OCI-M1 (cell line): ENCODE measurements at regions not wholly inside any gene's neighbourhood (a gene's known extent, or its start where the extent isn't known, plus 50 kb on each side); places are given as distances from the start of the nearest gene placed in this dataset.
A peak's percentile ranks its signal among the peaks of the same experiment; 100 is the strongest.
"Not testable (repeated sequence)": the region's sequence is repeated elsewhere in the genome, so short reads cannot be mapped to it uniquely, and the experiment has no call there.

Experiments
- DNase-seq: peaks from one replicate; lab custom pipeline; 2025; lab: John Stamatoyannopoulos, UW

- DNase-seq = no peak
Measured at GRCh38 chr2:84217456-84217855, 241.6 kb downstream of the SUCLG1 start.

- DNase-seq = no peak
Measured at GRCh38 chr2:84214455-84214854, 244.6 kb downstream of the SUCLG1 start.

GRCh38 chr2:84212611-84213314 lies 246.3 kb downstream of the SUCLG1 start:
- DNase-seq = no peak

- no peak for DNase-seq
Measured at GRCh38 chr2:84209941-84210340, 249.1 kb downstream of the SUCLG1 start.

- DNase-seq = no peak
Measured at GRCh38 chr2:84204995-84205394, 254.1 kb downstream of the SUCLG1 start.

GRCh38 chr2:84202166-84202565 lies 256.9 kb downstream of the SUCLG1 start:
- DNase-seq = no peak

- DNase-seq = peak; percentile 17
Measured at GRCh38 chr2:84201158-84201557, 257.9 kb downstream of the SUCLG1 start.

GRCh38 chr2:84197901-84198300 lies 261.2 kb downstream of the SUCLG1 start:
- no peak for DNase-seq

GRCh38 chr2:84194949-84195644 lies 264.0 kb downstream of the SUCLG1 start:
- DNase-seq = no peak

GRCh38 chr2:84194181-84194580 lies 264.9 kb downstream of the SUCLG1 start:
- no peak for DNase-seq

- no peak for DNase-seq
Measured at GRCh38 chr2:84187258-84187657, 271.8 kb downstream of the SUCLG1 start.

- no peak for DNase-seq
Measured at GRCh38 chr2:84181927-84182326, 277.2 kb downstream of the SUCLG1 start.

- DNase-seq = no peak
Measured at GRCh38 chr2:84177733-84178132, 281.3 kb downstream of the SUCLG1 start.

- DNase-seq = no peak
Measured at GRCh38 chr2:84175970-84176369, 283.1 kb downstream of the SUCLG1 start.

GRCh38 chr2:84175340-84175739 lies 283.7 kb downstream of the SUCLG1 start:
- DNase-seq = no peak

GRCh38 chr2:84173041-84173440 lies 286.0 kb downstream of the SUCLG1 start:
- no peak for DNase-seq

- no peak for DNase-seq
Measured at GRCh38 chr2:84170979-84171378, 288.1 kb downstream of the SUCLG1 start.

GRCh38 chr2:84169871-84170270 lies 289.2 kb downstream of the SUCLG1 start:
- DNase-seq = no peak

GRCh38 chr2:84168552-84168951 lies 290.5 kb downstream of the SUCLG1 start:
- not testable (repeated sequence) for DNase-seq

GRCh38 chr2:84165256-84165655 lies 293.8 kb downstream of the SUCLG1 start:
- DNase-seq = no peak

GRCh38 chr2:84160453-84160852 lies 298.6 kb downstream of the SUCLG1 start:
- DNase-seq = no peak

- DNase-seq = no peak
Measured at GRCh38 chr2:84158605-84159004, 300.5 kb downstream of the SUCLG1 start.

- DNase-seq = peak; percentile 0
Measured at GRCh38 chr2:84152462-84152861, 306.6 kb downstream of the SUCLG1 start.

- no peak for DNase-seq
Measured at GRCh38 chr2:84144345-84144744, 314.7 kb downstream of the SUCLG1 start.
